ENCODE measurements at regions not wholly inside any gene's neighbourhood (a gene's known extent, or its start where the extent isn't known, plus 50 kb on each side); places are given as distances from the start of the nearest gene placed in this dataset.

GRCh38 chr2:8566155-8566670, 115.6 kb upstream of the ID2 start:
- no peak overlapping the region for H3K9ac ChIP-seq (ENCODE audit: low read depth, low read length, poor library complexity, severe bottlenecking)
- no peak overlapping the region for H3K4me2 ChIP-seq (ENCODE audit: low read depth, low read length, poor library complexity, severe bottlenecking)
- peaks cover 7% of the 10 kb centered on the region for H3K4me1 ChIP-seq (ENCODE audit: insufficient read depth, low read length, poor library complexity, severe bottlenecking)
- no peaks in the 10 kb centered on the region for H3F3A ChIP-seq (ENCODE audit: low read depth)
- no peaks in the 10 kb centered on the region for H4K20me1 ChIP-seq (ENCODE audit: insufficient read depth, low read length, poor library complexity, severe bottlenecking)
- TF ChIP-seq CTCF (conservative IDR thresholded peaks at IDR 0.05; ENCODE audit: low read length) (no peak), EZH2phosphoT487 (IDR thresholded peaks at IDR 0.05; ENCODE audit: borderline replicate concordance) (no peak)
- H2AFZ ChIP-seq (ENCODE audit: low read length), result no peak overlapping the region
- no peaks in the 10 kb centered on the region for H3K9me2 ChIP-seq (replicated peaks; ENCODE audit: low read depth, low read length)
- no peaks in the 10 kb centered on the region for H3K79me2 ChIP-seq (ENCODE audit: insufficient read depth, low read length)
- no peaks in the 10 kb centered on the region for H3K36me3 ChIP-seq (ENCODE audit: insufficient read depth, low read length)
- no peak overlapping the region for H3K4me3 ChIP-seq (ENCODE audit: low read length, poor library complexity, severe bottlenecking)
- H3K27me3 ChIP-seq (ENCODE audit: insufficient read depth, low read length, poor library complexity, severe bottlenecking), result peaks cover 20% of the 10 kb centered on the region
- H3K9me3 ChIP-seq (ENCODE audit: insufficient read depth, low read depth, low read length), result peaks cover 9% of the 10 kb centered on the region; the same call in 1 of the 2 replicates

GRCh38 chr2:8566774-8567468, 114.9 kb upstream of the ID2 start:
- Histone ChIP-seq H3K36me3 (ENCODE audit: insufficient read depth, low read length) (no peaks in the 10 kb centered on the region), H3K4me1 (ENCODE audit: insufficient read depth, low read length, poor library complexity, severe bottlenecking) (peaks cover 7% of the 10 kb centered on the region), H3K9me2 (replicated peaks; ENCODE audit: low read depth, low read length) (no peaks in the 10 kb centered on the region)

GRCh38 chr2:8567469-8568260, 114.2 kb upstream of the ID2 start:
- no peaks in the 10 kb centered on the region for H3F3A ChIP-seq (ENCODE audit: low read depth)
- peaks cover under 1% of the 10 kb centered on the region; the same call in 1 of the 2 replicates for H3K9me3 ChIP-seq (ENCODE audit: insufficient read depth, low read depth, low read length)
- H3K27me3 ChIP-seq (ENCODE audit: insufficient read depth, low read length, poor library complexity, severe bottlenecking), result peaks cover 13% of the 10 kb centered on the region
- H3K9me2 ChIP-seq (replicated peaks; ENCODE audit: low read depth, low read length), result no peaks in the 10 kb centered on the region
- TF ChIP-seq EZH2phosphoT487 (IDR thresholded peaks at IDR 0.05; ENCODE audit: borderline replicate concordance), result no peak
- H3K36me3 ChIP-seq (ENCODE audit: insufficient read depth, low read length), result no peaks in the 10 kb centered on the region
- H3K9ac ChIP-seq (ENCODE audit: low read depth, low read length, poor library complexity, severe bottlenecking), result no peak overlapping the region
- no peaks in the 10 kb centered on the region for H3K79me2 ChIP-seq (ENCODE audit: insufficient read depth, low read length)
- no peak overlapping the region for H2AFZ ChIP-seq (ENCODE audit: low read length)
- no peaks in the 10 kb centered on the region for H4K20me1 ChIP-seq (ENCODE audit: insufficient read depth, low read length, poor library complexity, severe bottlenecking)
- H3K4me2 ChIP-seq (ENCODE audit: low read depth, low read length, poor library complexity, severe bottlenecking), result no peak overlapping the region
- peaks cover 8% of the 10 kb centered on the region for H3K4me1 ChIP-seq (ENCODE audit: insufficient read depth, low read length, poor library complexity, severe bottlenecking)
- H3K4me3 ChIP-seq (ENCODE audit: low read length, poor library complexity, severe bottlenecking), result no peak overlapping the region

More at GRCh38 chr2:8566774-8567468, 114.9 kb upstream of the ID2 start:
- peaks cover 19% of the 10 kb centered on the region for H3K27me3 ChIP-seq (ENCODE audit: insufficient read depth, low read length, poor library complexity, severe bottlenecking)
- no peak overlapping the region for H3K4me3 ChIP-seq (ENCODE audit: low read length, poor library complexity, severe bottlenecking)
- H3K79me2 ChIP-seq (ENCODE audit: insufficient read depth, low read length), result no peaks in the 10 kb centered on the region
- H3K4me2 ChIP-seq (ENCODE audit: low read depth, low read length, poor library complexity, severe bottlenecking), result no peak overlapping the region
- peaks cover 8% of the 10 kb centered on the region; the same call in 1 of the 2 replicates for H3K9me3 ChIP-seq (ENCODE audit: insufficient read depth, low read depth, low read length)
- H4K20me1 ChIP-seq (ENCODE audit: insufficient read depth, low read length, poor library complexity, severe bottlenecking), result no peaks in the 10 kb centered on the region
- no peak for TF ChIP-seq CTCF (conservative IDR thresholded peaks at IDR 0.05; ENCODE audit: low read length)
- no peak for TF ChIP-seq EZH2phosphoT487 (IDR thresholded peaks at IDR 0.05; ENCODE audit: borderline replicate concordance)
- no peak overlapping the region for H2AFZ ChIP-seq (ENCODE audit: low read length)
- H3F3A ChIP-seq (ENCODE audit: low read depth), result no peaks in the 10 kb centered on the region
- no peak overlapping the region for H3K9ac ChIP-seq (ENCODE audit: low read depth, low read length, poor library complexity, severe bottlenecking)

Measured in Loucy (cell line).